ENCODE measurements at regions not wholly inside any gene's neighbourhood (a gene's known extent, or its start where the extent isn't known, plus 50 kb on each side); places are given as distances from the start of the nearest gene placed in this dataset.

DNA sequence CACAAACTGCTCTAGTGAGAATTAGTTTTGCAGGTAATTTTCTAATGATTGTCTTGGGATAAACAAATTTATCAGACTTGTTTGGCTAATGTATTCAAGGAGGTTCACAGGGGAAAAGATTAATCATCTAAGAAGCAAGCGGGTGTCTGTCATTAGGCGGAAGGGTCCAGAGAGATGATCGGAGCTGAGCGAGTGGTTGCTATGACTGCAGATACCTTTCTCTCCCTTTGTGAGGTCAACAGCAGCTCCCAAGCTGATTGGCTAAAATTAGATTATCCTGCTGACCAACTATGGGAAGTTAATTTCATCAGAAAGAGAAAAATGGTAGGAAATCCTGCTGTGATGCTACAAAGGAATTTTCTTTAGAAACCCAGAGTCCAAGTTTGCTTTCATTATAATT is 276.0 kb downstream of the SOX2 start:
- TF ChIP-seq, protein P1, sequence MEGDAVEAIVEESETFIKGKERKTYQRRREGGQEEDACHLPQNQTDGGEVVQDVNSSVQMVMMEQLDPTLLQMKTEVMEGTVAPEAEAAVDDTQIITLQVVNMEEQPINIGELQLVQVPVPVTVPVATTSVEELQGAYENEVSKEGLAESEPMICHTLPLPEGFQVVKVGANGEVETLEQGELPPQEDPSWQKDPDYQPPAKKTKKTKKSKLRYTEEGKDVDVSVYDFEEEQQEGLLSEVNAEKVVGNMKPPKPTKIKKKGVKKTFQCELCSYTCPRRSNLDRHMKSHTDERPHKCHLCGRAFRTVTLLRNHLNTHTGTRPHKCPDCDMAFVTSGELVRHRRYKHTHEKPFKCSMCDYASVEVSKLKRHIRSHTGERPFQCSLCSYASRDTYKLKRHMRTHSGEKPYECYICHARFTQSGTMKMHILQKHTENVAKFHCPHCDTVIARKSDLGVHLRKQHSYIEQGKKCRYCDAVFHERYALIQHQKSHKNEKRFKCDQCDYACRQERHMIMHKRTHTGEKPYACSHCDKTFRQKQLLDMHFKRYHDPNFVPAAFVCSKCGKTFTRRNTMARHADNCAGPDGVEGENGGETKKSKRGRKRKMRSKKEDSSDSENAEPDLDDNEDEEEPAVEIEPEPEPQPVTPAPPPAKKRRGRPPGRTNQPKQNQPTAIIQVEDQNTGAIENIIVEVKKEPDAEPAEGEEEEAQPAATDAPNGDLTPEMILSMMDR (conservative IDR thresholded peaks at IDR 0.05; ENCODE audit: low read length) = no peak
- no peak for TF ChIP-seq EZH2phosphoT487 (IDR thresholded peaks at IDR 0.05; ENCODE audit: borderline replicate concordance, low read depth, low read length)
